Sigmoid colon (tissue), 6 donors: ENCODE measurements at regions not wholly inside any gene's neighbourhood (a gene's known extent, or its start where the extent isn't known, plus 50 kb on each side); places are given as distances from the start of the nearest gene placed in this dataset.
"Not testable (repeated sequence)": the region's sequence is repeated elsewhere in the genome, so short reads cannot be mapped to it uniquely, and the experiment has no call there.

ENCODE experiments used
- DNase-seq: peaks from one replicate; pipeline ENCODE4 v3.0.0-alpha.2; 2019
- H3K27ac ChIP-seq, 4 donors: fragments of 200-600 bp; sonication (generic); one replicate each; pipeline ENCODE4 v1.5.1; 2016 to 2019; ENCODE audit warnings: mild to moderate bottlenecking in 1 of 4
- H3K27me3 ChIP-seq, 3 donors: fragments of 200-600 bp; sonication (generic); one replicate each; pipeline ENCODE4 v1.5.1; 2019; ENCODE audit warnings: mild to moderate bottlenecking in 1 of 3
- H3K36me3 ChIP-seq, 4 donors: fragments of 200-600 bp; sonication (generic); one replicate each; pipeline ENCODE4 v1.5.1; 2016 to 2019
- H3K4me1 ChIP-seq, 4 donors: fragments of 200-600 bp; sonication (generic); one replicate each; pipeline ENCODE4 v1.5.1; 2017 to 2019
- H3K4me3 ChIP-seq, 4 donors: fragments of 200-600 bp; sonication (generic); one replicate each; pipeline ENCODE4 v1.5.1; 2017 to 2019; ENCODE audit warnings: mild to moderate bottlenecking in 2 of 4, moderate library complexity in 1 of 4
- H3K9me3 ChIP-seq, 4 donors: fragments of 200-600 bp in 3 of 4; sonication (generic) in 3 of 4; one replicate each; pipeline versions ENCODE4 v1.5.1 to v1.6.1; 2013 to 2019
- CTCF ChIP-seq, 4 experiments: fragments of 450-650 bp in 3 of 4; fragments of 200-600 bp in 1 of 4; IDR thresholded peaks; one replicate each; pipeline ENCODE4 v1.5.1; 2016 to 2019; ENCODE audit warnings: antibody characterized with exemption in 4 of 4, mild to moderate bottlenecking in 3 of 4, moderate library complexity in 2 of 4
- EP300 ChIP-seq, 4 donors: sonication (generic); formaldehyde crosslinking; IDR thresholded peaks; one replicate each; pipeline ENCODE4 v1.6.1; 2017; ENCODE audit warnings: antibody characterized with exemption in 4 of 4
- POLR2A ChIP-seq, 2 donors: fragments of 450-650 bp; IDR thresholded peaks; one replicate each; pipeline ENCODE4 v1.6.1; 2016; ENCODE audit warnings: antibody characterized with exemption in 2 of 2, mild to moderate bottlenecking in 2 of 2, moderate library complexity in 2 of 2
- POLR2AphosphoS5 ChIP-seq, 4 donors: sonication (generic); formaldehyde crosslinking; IDR thresholded peaks; one replicate each; pipeline ENCODE4 v1.6.1; 2017; ENCODE audit warnings: antibody characterized with exemption in 4 of 4
- WGBS, 2 donors: extraction: QIAGEN DNeasy Blood & Tissue Kit; methylation state at CpG; one replicate each; pipeline ENCODE4 v1.1.7; 2013; 5-methylcytosine and 5-hydroxymethylcytosine counted together
- intact Hi-C: fragments of 100-400 bp; cut with DNase I; formaldehyde crosslinking; loops from one replicate; pipeline ENCODE4 v1.15.1; 2023
- donor health status: healthy with polysubstance abuse.
- donor health status: healthy.

DNA sequence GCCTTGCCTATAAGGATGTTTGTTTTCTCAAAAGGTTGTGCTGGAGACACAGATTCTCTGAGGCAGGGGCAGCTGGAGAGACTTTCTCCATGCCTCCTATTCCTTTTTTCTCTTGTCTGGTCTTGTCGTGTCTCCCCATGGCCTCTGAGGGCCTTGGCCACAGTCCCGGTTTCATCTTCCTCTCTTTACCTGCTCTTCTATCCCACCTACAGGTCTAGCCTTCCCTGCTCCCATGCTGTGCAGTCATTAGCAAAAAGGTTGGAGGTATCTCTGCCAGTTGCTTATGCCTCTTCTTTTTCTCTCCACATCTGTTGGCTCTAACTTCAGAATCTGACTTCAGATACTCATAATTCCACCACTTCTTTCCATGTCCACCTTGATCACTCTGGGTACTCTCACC is 191.1 kb downstream of the IL20RB start:
- Histone ChIP-seq H3K36me3 (no peaks in the 10 kb centered on the region), H3K4me1 (no peaks in the 10 kb centered on the region), H3K27me3 (no peaks in the 10 kb centered on the region), H3K4me3 (no peak overlapping the region), H3K27ac (no peak overlapping the region), H3K9me3 (no peaks in the 10 kb centered on the region)
- 27 to 37% methylated on average over 2 of the region's 2 CpGs for WGBS, 2 donors
- DNase-seq: no peak
- intact Hi-C loops: no loop called here
- TF ChIP-seq POLR2AphosphoS5 (IDR thresholded peaks at IDR 0.05): no peak
- no peak for TF ChIP-seq CTCF (IDR thresholded peaks at IDR 0.05)
- no peak for TF ChIP-seq EP300 (IDR thresholded peaks at IDR 0.05)
- TF ChIP-seq POLR2A (IDR thresholded peaks at IDR 0.05): no peak

GRCh38 chr3:137150825-137151224 is 193.0 kb downstream of the IL20RB start:
- no peaks in the 10 kb centered on the region for H3K36me3 ChIP-seq
- H3K4me3 ChIP-seq: no peak overlapping the region
- H3K27ac ChIP-seq: no peak overlapping the region
- no peaks in the 10 kb centered on the region for H3K9me3 ChIP-seq
- no peaks in the 10 kb centered on the region for H3K4me1 ChIP-seq
- DNase-seq: no peak
- no peak for TF ChIP-seq POLR2AphosphoS5 (IDR thresholded peaks at IDR 0.05)
- intact Hi-C loops: no loop called here
- H3K27me3 ChIP-seq: no peaks in the 10 kb centered on the region
- 80 to 81% methylated on average over 5 of the region's 5 CpGs for WGBS, 2 donors

DNA sequence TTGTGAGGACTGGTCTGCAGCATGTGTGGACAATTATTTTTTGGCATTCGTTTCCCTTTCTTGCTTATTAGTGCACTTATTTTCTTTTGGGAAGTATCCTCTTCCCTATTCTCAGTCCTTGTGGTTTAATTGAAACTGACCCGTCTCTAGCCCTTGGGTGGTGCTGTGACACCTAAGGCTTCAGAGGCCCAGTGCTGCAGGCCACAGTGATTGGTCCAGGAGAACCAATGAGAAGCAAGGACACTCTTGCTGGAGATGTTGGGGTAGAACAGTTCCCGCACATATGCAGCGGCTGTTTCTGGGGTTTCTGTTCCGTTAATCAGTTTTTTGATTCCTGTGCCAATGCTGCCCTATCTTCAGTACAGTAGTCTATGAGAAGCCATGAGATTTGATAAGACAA is 195.3 kb downstream of the IL20RB start:
- H3K36me3 ChIP-seq, H3K4me3 ChIP-seq, DNase-seq, H3K27me3 ChIP-seq, H3K9me3 ChIP-seq, intact Hi-C loops, H3K27ac ChIP-seq, H3K4me1 ChIP-seq: not testable (repeated sequence)
- WGBS, 2 donors: 83 to 86% methylated on average over 5 of the region's 5 CpGs

DNA sequence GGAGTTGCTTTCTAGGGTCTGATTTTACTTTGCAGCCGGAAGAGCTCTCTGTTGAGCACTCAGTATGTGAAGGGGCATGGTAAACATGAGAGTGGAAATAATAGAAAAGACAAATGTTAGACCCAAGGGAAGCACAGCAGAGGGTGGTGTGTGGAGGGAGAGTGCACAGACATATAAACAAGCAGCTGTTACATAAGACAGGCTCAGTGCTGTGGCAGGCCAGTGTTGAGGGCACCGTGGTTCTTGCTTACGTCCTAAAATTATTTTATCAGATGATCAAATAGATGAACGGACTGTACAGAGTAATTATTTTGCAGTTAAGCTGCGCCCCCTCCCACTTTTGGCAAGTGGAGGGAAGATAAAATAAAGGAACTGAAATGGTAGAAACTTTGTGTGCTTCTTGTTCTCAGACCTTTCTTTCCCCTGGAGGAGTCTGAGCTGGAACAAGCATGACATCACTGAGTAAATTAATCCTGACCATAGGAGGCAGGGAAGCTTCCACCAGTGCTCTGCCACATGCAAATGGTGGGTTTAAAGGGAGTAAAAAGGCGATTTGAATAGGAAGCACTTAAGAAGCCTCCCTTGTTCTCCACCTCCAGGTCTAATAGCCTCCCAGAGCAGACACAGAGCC is 205.6 kb downstream of the IL20RB start:
- no peaks in the 10 kb centered on the region for H3K36me3 ChIP-seq
- no peaks in the 10 kb centered on the region for H3K27me3 ChIP-seq
- no peak for DNase-seq
- H3K9me3 ChIP-seq: no peaks in the 10 kb centered on the region
- no peak for TF ChIP-seq POLR2A (IDR thresholded peaks at IDR 0.05)
- no peak for TF ChIP-seq EP300 (IDR thresholded peaks at IDR 0.05)
- peak in 3 of 4 donors; percentile 23 to 65 (median 64) for TF ChIP-seq POLR2AphosphoS5 (IDR thresholded peaks at IDR 0.05)
- TF ChIP-seq CTCF (IDR thresholded peaks at IDR 0.05): no peak
- intact Hi-C loops: no loop called here
- peaks cover 0 to 25% (median 19%) of the 10 kb centered on the region in 4 donors for H3K4me1 ChIP-seq
- 43 to 48% methylated on average over 6 of the region's 6 CpGs for whole genome bisulfite sequencing, 2 donors
- peak overlapping the region in 3 of 4 donors; percentile 71 to 78 (median 76) for H3K27ac ChIP-seq
- peak overlapping the region in 3 of 4 donors; percentile 11 to 22 (median 16) for H3K4me3 ChIP-seq

DNA sequence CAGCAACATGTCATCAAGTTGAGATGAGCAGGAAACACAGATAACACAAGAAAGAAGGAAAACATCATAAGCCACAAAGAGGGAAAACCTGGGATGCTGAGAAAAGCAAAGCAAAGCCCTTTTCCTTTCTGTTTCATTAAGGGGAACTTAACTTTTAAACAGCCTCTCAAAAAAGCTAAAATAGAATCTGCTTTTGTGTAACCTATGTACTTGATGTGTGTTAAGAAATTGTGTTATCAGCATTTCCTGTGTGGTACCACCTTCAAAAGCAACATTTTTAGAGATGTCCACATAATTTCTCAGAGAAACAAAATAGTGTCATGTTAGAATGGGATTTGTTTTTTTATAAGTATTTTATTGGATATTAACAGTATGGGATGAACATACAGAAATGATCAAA is 206.2 kb downstream of the IL20RB start:
- no peak for TF ChIP-seq CTCF (IDR thresholded peaks at IDR 0.05)
- TF ChIP-seq POLR2AphosphoS5 (IDR thresholded peaks at IDR 0.05): no peak
- no peak for TF ChIP-seq POLR2A (IDR thresholded peaks at IDR 0.05)
- no peak for TF ChIP-seq EP300 (IDR thresholded peaks at IDR 0.05)
- intact Hi-C loops: no loop called here
- H3K36me3 ChIP-seq: no peaks in the 10 kb centered on the region
- peak overlapping the region in 3 of 4 donors; percentile 71 to 78 (median 76) for H3K27ac ChIP-seq
- H3K9me3 ChIP-seq: no peaks in the 10 kb centered on the region
- no peak for DNase-seq
- peak overlapping the region in 3 of 4 donors; percentile 11 to 22 (median 16) for H3K4me3 ChIP-seq
- peaks cover 0 to 25% (median 19%) of the 10 kb centered on the region in 4 donors for H3K4me1 ChIP-seq
- H3K27me3 ChIP-seq: no peaks in the 10 kb centered on the region
